NCI-H2227 (cell line): ENCODE measurements at regions not wholly inside any gene's neighbourhood (a gene's known extent, or its start where the extent isn't known, plus 50 kb on each side); places are given as distances from the start of the nearest gene placed in this dataset.

Source experiments
- DNase-seq: peaks from one replicate; lab custom pipeline; 2025; ENCODE audit not compliant: unreplicated experiment; lab: John Stamatoyannopoulos, UW

GRCh38 chr2:37471104-37471503 lies 126.7 kb downstream of the QPCT start:
- DNase-seq, result no peak

- no peak for DNase-seq
These were observed 127.6 kb downstream of the QPCT start for GRCh38 chr2:37471994-37472393.

- peak; percentile 28 for DNase-seq
These were observed 128.5 kb downstream of the QPCT start for GRCh38 chr2:37472959-37473358.

- DNase-seq, result no peak
These were observed 132.0 kb downstream of the QPCT start for GRCh38 chr2:37476411-37476810.

GRCh38 chr2:37477921-37478320 lies 133.5 kb downstream of the QPCT start:
- DNase-seq, result no peak

GRCh38 chr2:37481244-37481643 lies 136.8 kb downstream of the QPCT start:
- no peak for DNase-seq

GRCh38 chr2:37489041-37489456 lies 144.6 kb downstream of the QPCT start:
- no peak for DNase-seq

- DNase-seq, result no peak
These were observed 145.1 kb downstream of the QPCT start for GRCh38 chr2:37489536-37489935.

GRCh38 chr2:37493425-37493824 lies 149.0 kb downstream of the QPCT start:
- DNase-seq, result no peak

- no peak for DNase-seq
These were observed 154.7 kb downstream of the QPCT start for GRCh38 chr2:37499113-37499512.

GRCh38 chr2:37500031-37500430 lies 155.6 kb downstream of the QPCT start:
- DNase-seq, result no peak

- no peak for DNase-seq
These were observed 156.7 kb downstream of the QPCT start for GRCh38 chr2:37501113-37501512.

- DNase-seq, result no peak
These were observed 162.1 kb downstream of the QPCT start for GRCh38 chr2:37506407-37507050.

GRCh38 chr2:37507051-37507410 lies 162.6 kb downstream of the QPCT start:
- DNase-seq, result no peak

GRCh38 chr2:37507703-37508102 lies 163.3 kb downstream of the QPCT start:
- no peak for DNase-seq

- no peak for DNase-seq
These were observed 158.5 kb downstream of the CDC42EP3 start for GRCh38 chr2:37512971-37513370.

GRCh38 chr2:37523814-37524362 lies 147.6 kb downstream of the CDC42EP3 start:
- DNase-seq, result no peak

- no peak for DNase-seq
These were observed 145.1 kb downstream of the CDC42EP3 start for GRCh38 chr2:37526323-37526722.

GRCh38 chr2:37526856-37527255 lies 144.6 kb downstream of the CDC42EP3 start:
- no peak for DNase-seq

- no peak for DNase-seq
These were observed 144.1 kb downstream of the CDC42EP3 start for GRCh38 chr2:37527361-37527760.

GRCh38 chr2:37529830-37530415 lies 141.5 kb downstream of the CDC42EP3 start:
- DNase-seq, result no peak

- DNase-seq, result no peak
These were observed 138.9 kb downstream of the CDC42EP3 start for GRCh38 chr2:37532503-37532902.

GRCh38 chr2:37537316-37537715 lies 134.1 kb downstream of the CDC42EP3 start:
- no peak for DNase-seq
